NCI-H2227 treated with DMSO at 0.1 percent for 48 hours (cell line): ENCODE measurements at regions not wholly inside any gene's neighbourhood (a gene's known extent, or its start where the extent isn't known, plus 50 kb on each side); places are given as distances from the start of the nearest gene placed in this dataset.

Experiments used
- DNase-seq: peaks from one replicate; lab custom pipeline; 2025; lab: John Stamatoyannopoulos, UW

DNA sequence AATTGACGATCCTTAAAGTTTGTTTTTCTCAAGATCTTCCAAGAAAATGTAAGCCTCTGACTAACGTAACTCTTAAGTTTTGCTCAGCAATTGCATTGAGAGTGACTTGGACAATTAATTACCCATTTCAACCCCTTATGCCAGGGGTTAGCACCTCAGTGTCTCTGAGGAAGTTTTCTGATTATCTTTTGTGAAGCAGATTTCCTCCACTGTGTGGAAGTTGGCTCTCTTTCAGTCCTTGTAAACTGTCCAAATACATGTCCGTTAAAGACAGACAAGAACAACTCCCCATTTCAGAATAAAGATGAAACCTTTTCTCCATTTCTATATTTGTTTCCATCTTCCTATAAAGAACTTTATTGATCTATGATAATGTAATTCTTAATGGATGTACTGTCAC is 296.4 kb upstream of the FMN2 start:
- no peak for DNase-seq

DNA sequence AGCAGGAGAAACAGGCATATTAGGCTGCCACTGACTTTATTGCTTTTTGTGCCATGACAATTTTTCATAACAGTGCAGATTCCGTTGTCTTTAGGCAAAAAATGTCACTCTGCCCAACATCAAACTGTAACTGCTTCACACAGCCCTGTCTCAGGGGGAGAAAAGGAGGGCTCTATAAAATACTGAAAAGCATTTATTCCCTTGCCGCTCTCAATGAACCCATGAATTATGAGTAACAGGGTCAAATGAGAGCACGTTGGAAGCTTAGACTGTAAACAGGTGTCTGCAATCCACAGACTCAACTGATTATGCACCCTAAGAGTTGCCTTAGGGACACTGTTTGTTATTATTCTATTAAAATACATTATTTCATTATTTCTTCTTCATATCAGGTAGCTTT is 292.1 kb upstream of the FMN2 start:
- peak; percentile 43 for DNase-seq

DNA sequence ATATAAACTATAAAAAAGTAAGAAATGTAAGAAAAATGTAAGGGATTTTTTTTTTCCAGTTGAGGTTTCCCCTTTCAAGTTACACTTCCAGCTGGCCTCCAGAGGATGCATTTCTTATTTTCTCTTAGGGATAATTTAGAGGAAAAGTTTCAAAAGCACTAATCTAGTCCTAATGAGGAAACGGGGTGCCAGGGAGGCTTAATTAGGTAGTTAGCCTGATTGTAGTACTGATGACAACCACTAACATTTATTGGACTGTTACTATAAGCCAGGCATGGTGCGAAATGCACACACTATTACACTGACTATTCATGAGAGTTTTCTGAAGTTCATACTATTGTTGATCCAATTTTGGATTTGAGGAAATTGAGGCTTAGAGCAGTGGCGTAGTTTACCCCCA is 290.8 kb upstream of the FMN2 start:
- no peak for DNase-seq

- no peak for DNase-seq
Observed at GRCh38 chr1:239802275-239802674, 289.4 kb upstream of the FMN2 start.

GRCh38 chr1:239803781-239804180 is 287.9 kb upstream of the FMN2 start:
- peak; percentile 77 for DNase-seq

DNA sequence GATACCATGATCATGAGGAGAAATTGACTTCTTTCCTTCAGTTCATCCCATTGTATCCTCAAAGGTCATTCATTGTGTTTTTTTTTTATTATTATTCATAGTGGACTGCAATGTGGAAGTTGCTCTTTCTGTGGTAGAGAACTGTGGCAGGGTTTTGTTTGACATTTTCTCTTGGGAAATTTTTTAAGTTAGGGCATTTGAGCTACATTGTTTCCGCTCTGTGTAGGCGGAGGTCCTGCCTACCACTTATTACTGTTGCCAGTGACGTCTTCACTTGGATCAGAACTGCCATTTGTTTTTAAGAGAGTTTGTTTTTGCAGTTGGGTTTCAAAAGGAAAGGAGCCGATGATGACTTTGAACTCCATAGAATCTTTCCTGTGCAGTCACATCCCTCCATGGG is 287.4 kb upstream of the FMN2 start:
- no peak for DNase-seq

DNA sequence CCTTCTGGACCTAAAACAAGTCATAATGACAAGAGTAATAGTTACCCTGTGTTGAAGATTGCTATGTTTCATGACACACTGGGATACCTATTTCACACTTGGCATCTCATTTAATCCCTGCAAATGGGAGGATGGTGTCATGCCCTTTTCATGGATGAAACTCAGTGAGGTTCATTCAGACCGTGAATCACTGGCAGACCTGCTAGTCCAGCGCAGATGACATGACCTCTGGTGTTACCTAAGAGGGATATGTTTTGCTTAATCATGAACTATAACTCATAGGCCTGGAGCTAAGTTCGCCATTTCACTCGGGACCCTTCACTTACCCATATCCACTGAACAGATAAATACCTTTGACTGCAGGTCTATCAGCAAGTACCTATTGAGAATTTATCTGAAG is 286.6 kb upstream of the FMN2 start:
- DNase-seq: no peak

GRCh38 chr1:239805851-239806772 is 285.6 kb upstream of the FMN2 start:
- DNase-seq: no peak

DNA sequence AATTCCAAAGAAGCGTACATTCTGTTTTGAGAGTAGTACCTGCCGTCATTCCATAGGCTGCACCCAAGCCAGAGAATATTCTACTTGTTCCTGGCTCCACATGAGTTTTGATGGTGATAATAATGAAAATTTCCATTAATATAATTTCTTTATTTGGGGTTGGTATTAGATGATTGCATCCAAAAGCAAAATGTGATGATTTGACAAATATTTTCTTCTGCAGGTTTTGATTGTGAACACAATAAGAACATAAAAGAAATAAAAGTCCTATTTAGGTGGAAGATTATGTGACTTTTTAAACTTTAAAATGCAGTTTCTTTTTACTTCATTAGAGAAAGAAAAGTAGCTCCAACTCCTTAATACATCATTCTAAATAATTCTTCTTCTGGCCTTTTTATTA is 284.8 kb upstream of the FMN2 start:
- DNase-seq: no peak

DNA sequence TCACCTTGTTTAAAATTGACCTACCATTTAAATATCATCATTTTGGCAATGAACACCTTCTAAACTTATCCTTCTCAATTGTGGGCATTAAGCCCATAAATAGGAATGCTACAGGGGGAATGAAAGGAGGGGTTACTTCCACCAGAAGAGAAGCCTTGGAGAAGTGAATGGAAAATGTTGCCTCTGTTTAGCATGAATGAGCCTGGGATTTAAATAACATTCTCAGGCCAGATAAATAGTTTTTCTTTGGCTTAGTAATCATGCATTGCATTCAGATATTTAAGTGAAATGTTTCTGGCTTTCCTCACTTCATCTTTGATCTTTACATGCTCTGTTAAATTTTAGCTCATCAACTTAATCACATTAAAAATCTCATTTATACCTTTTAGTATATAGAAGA is 284.3 kb upstream of the FMN2 start:
- DNase-seq: no peak

GRCh38 chr1:239810061-239810481 is 281.6 kb upstream of the FMN2 start:
- DNase-seq: no peak

DNA sequence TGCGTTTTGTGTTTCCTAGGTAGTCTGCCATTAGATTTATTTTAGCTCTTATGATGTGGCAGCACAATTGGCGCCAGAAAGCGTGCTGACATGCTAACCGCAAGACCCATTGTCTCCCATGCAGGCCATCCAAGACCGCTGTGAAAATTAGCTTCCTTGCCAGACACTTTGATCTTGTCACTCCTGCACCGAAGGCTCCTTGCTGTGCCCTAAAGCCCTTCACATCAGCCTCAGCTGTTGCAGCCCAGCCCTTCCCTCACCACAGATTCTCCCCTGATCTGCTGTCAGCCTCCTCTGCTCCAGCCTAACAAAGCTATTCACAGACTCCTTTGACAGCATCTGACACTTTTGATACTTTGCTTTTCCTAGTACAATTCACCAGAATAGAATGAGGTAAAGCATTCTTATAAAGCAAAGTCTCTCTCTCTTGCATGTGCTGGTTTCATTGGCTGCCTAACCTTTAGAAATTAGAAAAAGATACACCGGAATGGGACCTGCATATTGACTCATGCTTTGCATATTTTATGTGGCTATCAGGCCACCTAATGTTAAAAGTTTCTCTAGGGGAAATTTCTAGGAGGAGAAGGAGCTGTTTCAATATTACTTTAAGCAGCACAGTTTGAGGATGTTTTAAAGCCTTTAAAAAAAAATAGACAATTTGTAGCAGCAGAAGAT is 280.3 kb upstream of the FMN2 start:
- DNase-seq: peak; percentile 85

GRCh38 chr1:239812580-239812979 is 279.1 kb upstream of the FMN2 start:
- no peak for DNase-seq

DNA sequence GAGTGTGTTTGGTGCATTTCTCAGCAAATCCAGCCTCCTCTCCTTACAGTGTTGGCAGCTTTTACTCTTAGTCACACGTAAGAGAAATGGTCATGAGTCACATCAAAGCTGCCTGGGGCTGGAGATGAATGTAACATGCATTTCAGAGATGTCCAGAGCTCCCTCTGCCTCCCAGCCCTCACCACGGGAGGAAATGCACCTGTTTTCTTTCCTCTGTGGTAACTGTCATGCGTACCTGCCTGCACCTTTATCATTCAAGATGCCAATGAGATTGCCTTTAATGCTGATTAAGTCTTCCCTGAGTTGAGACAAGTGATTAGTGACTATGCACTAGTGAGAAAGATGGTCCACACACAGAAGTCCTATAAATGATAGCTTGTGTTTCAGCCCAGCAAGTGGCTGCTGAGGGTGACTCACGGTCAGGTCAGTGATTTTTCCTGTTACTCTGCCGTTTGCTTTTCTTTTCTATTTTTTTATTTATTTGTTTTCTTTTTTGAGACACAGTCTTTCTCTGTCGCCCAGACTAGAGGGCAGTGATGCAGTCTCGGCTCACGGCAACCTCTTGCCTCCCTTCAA is 277.3 kb upstream of the FMN2 start:
- no peak for DNase-seq

DNA sequence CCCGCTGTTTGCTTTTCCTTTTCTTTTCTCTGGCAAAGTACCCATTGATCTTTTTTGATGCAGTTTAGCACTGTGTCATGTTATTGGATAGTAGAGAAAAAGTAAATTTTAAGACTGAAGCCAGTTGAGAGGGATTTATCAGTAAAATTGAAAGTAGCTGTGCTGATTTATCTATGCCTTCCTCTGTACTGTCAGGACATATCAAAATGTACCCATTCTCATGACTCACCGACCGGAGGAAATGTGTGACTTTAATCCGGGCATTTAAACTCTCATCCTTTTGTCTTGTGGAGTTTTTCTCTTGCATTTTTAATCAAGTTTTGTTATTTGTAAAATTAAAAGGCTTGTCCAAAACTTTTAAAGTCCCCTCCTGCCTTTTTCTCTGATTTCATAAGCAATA is 276.6 kb upstream of the FMN2 start:
- no peak for DNase-seq

- no peak for DNase-seq
Observed at GRCh38 chr1:239816081-239816782, 275.5 kb upstream of the FMN2 start.

GRCh38 chr1:239817276-239817675 is 274.4 kb upstream of the FMN2 start:
- no peak for DNase-seq

DNA sequence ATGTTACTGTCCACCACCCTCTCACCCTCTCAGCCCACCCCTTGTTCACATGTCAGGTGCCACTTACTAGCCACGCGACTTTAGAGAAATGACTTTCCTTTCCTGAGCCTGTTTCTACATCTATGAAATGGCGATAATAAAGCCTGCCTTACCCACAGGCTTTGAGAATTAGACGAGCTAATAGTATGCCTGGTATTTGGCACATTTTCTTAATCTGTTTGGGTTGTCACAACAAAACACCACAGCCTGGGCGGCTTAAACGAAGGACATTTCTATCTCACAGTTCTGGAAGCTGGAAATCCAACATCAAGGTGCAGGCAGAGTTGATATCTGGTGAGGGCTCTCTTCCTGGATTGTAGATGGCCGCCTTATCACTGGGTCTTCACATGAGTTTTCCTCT is 273.9 kb upstream of the FMN2 start:
- DNase-seq: no peak

GRCh38 chr1:239819096-239819495 is 272.6 kb upstream of the FMN2 start:
- DNase-seq: no peak

- no peak for DNase-seq
Observed at GRCh38 chr1:239819756-239820250, 271.9 kb upstream of the FMN2 start.

DNA sequence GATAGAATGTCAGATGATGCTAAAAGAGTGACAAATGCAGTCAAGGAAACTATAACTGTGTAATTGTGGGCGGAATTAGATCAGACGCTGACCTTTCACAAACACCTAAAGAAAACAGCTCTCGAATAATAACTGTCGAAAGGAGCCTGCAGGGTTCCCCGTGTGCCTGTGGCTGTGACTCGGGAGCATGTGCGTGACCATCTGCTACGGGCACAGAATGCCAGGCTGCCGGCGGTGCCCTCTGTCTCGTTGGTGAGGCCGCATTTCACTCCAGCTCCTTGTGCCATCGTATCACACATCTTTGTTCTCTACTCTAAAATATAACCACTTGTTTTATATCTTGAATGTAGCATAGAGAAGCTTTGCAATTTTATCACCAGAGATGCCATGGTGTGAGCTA is 267.8 kb upstream of the FMN2 start:
- no peak for DNase-seq

DNA sequence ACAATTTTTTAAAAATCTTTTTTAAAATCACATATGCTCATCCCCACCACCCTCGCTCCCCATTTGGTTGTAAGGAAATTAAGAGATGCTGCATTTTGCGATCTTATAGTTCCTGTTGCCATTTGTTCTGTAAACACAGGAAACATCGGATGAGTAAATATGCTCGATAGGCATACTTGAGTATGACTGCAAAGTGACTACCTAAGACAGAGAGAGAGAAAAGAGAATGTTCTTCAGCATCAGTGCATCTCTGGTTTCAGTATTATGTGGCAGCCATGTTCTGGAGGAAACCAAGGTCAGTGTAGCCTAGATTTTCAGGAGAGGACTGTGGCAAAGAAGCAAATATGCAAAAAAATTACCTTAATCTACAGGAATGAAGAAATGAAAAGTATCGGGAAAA is 265.5 kb upstream of the FMN2 start:
- DNase-seq: no peak
